ENCODE measurements at regions not wholly inside any gene's neighbourhood (a gene's known extent, or its start where the extent isn't known, plus 50 kb on each side); places are given as distances from the start of the nearest gene placed in this dataset.
"Not testable (repeated sequence)": the region's sequence is repeated elsewhere in the genome, so short reads cannot be mapped to it uniquely, and the experiment has no call there.

DNA sequence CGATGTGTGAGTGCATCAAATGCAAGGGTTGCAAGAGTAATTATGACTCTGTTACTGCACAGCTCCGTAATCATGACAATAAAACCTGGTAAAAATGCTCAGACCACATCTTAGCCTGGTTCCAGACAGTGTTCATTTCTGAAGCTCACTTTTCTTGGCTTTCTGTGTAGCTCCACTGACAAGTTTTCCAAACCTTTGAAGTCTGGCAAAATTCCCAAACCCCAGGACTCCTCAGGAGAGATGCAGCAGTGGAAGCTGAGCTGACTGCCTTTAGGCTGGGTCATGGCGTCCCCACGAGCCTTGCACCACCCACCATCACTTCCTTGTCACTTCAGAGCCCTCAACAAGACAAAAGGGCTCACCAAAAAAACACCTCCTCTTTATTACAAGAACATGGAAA lies 131.6 kb upstream of the TAS2R1 start:
- no peak for ATAC-seq
- no peak for DNase-seq (ENCODE audit: low spot score)

DNA sequence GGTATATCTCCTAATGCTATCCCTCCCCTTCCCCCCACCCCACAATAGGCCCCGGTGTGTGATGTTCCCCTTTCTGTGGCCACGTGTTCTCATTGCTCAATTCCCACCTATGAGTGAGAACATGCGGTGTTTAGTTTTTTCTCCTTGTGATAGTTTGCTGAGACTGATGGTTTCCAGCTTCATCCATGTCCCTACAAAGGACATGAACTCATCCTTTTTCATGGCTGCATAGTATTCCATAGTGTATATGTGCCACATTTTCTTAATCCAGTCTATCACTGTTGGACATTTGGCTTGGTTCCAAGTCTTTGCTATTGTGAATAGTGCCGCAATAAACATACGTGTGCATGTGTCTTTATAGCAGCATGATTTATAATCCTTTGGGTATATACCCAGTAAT lies 122.5 kb upstream of the TAS2R1 start:
- not testable (repeated sequence) for DNase-seq (ENCODE audit: low spot score); ATAC-seq

DNA sequence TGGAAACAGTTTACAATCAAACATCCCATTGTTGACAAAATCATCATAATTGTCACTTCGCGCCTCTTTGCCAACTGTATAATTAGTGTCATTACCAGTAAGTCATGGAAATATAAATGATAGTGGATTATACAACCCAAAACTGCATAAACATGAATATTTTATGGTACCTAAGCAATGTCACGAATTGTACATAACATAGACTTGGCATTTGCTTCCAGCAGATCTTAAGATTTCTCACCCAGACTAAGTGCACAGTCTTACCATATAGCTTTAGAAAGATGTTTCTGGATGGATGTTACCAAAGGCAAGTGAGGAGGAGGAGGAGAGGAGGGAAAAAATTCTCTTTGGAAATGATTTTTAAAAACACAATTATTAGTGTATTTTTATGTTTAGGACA lies 113.4 kb upstream of the TAS2R1 start:
- ATAC-seq (no peak), DNase-seq (ENCODE audit: low spot score) (no peak)

DNA sequence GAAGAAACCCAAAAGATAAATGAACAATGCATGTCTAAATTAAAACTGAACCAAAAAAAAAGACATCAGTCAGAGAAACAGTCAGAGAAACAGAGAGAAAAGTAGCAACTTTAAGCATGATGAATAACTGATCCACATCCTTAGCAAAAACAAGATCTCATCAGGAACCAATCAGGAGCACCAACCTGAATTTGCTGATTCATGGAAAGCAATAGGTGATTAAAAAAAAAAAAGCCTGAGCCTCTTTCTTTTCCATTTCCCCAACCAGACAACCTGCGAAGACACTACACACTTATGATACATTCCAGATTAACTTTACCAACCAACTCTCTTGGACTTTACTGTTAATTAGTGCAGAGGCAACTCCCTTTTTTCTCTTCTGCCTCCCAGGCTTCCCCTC lies 112.7 kb upstream of the TAS2R1 start:
- ATAC-seq = no peak
- no peak for DNase-seq (ENCODE audit: low spot score)

DNA sequence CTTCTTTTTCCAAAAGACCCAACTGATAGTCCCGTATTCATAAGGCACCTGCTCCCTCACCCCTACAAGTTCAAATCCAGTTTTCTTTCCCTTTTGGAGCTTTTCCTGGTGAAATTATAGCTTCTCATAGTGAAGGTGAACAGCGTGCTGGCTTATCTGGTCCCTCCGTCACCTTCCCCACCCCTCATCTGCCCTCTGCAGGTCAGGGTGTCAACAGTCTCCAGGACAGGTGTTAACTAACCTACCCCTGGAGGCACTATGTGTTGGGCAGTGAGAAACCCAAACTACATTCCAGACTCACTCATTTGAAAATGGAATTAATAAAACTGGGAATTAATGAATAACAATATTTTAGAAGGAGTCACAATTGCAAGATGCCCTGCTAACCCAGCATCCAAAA lies 109.0 kb upstream of the TAS2R1 start:
- DNase-seq (ENCODE audit: low spot score) = no peak
- ATAC-seq = no peak

DNA sequence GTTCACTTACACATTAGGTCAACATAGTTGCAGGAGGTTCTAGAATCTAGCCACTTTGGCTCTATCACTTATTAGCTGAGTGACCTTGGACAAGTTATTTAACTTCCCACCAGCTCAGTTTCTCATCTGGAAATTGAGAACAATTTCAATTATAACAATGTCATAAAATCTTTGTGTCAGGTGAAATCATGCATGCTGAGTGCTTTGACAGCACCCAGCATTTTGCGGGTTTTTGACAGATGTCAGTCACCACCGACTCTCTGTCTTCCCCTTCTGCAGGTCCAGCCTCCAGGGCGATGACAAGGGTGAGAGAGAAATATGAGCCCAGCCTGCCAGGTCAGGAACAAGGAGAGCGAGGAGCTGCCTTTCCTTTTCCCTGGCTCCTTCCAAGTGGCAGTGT lies 107.1 kb upstream of the TAS2R1 start:
- no peak for DNase-seq (ENCODE audit: low spot score)
- ATAC-seq = no peak

DNA sequence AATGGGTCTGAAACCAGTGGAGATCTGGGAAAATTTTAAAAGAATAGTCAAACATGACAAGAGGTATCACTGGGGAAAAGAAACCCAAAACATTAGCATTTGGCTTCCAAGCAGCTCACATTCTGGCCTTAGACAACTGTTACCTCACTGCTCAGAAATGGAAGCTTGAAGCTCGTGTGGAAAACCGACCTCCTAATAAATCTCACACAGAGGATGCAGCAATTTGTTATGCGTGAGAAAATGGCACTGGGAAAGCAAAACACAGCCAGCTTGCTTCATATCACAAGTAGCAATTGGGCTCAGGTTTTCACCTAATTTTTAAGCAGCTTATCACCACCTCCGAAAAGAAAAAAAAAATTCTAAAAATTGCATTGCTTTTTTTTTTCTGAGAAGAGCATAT lies 103.3 kb upstream of the TAS2R1 start:
- no peak for DNase-seq (ENCODE audit: low spot score)
- no peak for ATAC-seq

DNA sequence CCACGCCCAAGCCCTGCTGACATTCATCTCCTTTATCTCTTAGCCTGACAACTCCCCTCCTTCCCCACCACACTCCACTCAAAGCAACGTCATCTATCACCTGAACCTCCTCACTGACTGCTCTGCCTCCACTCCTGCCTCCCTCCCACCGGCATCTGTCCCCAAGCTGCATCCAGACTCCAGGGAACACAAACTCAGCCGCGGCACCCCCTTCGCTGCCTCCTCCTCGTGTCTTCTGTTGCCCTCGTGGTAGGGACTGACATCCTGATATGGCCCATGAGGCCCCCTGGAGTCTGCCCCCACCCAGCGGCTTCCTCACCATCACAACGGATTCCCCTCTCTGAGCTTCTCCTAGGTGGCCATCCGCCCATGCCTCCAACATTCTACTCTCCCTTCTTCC lies 101.0 kb upstream of the TAS2R1 start:
- DNase-seq (ENCODE audit: low spot score) = no peak
- ATAC-seq = no peak

DNA sequence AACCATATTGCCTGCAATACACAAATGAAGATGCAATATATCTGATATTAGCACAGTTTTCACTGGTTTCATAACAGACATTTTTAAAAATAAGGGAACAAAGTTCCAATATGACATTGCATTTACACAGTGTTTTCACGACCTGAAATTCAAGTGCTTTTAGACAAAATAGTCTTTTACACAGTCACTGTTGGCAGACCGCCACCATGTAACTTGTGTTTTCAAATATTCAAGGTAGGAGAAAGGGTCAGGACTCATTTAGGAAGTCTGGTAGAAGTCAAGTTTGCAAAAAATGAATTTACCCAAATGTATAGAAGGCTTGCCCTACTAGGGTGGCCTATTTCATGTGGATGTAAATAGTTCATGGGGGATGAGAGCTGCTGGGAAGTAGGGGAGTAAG lies 98.1 kb upstream of the TAS2R1 start:
- DNase-seq (ENCODE audit: low spot score) = no peak
- ATAC-seq = no peak

DNA sequence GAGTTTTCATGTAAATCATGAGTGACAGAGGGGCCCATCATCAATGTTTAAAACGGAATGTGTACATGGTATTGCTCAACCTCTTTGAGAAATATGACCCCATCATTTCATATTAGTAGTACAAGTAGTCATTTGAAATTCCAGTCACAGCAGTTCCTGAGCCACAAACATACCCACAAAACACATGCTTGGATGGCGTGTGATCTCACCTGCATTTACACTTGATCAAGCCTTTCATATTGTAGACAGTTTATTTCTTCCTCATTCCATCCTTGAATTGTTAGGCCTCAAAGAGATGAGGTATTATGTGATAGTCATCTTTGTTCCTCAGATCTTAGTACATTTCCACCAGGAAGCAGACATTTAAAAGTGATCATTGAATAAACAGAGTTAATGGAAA lies 96.8 kb upstream of the TAS2R1 start:
- ATAC-seq (no peak), DNase-seq (ENCODE audit: low spot score) (no peak)

DNA sequence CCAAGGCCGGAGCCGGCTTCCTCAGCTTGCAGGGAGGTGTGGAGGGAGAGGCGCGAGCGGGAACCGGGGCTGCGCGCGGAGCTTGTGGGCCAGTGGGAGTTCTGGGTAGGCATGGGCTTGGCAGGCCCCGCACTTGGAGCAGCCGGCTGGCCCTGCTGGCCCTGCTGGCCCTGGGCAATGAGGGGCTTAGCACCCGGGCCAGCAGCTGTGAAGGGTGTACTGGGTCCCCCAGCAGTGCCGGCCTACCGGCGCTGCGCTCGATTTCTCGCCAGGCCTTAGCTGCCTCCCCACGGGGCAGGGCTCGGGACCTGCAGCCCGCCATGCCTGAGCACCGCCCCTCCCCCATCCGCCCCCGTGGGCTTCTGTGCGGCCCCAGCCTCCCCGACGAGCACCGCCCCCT lies 95.1 kb upstream of the TAS2R1 start:
- DNase-seq (ENCODE audit: low spot score); ATAC-seq: not testable (repeated sequence)

DNA sequence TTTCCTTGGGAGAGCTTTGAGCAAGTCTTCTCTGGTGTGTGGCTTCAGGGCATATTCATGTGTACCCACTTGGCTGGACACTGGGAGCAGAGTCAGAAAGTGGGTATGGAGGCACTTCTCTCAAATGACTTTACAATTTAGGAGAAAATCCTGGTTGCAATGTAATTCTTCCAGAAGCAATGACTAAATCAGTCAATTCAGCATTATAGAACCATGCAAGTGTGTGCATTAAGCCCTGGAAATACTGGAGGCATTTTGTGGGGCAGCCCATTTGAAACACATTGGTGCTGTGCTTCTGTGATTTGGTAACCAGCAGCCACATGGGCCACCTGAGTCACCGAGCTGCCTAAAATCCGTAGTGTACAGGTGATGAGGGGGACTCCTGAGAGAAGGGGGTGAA lies 94.6 kb upstream of the TAS2R1 start:
- no peak for DNase-seq (ENCODE audit: low spot score)

DNA sequence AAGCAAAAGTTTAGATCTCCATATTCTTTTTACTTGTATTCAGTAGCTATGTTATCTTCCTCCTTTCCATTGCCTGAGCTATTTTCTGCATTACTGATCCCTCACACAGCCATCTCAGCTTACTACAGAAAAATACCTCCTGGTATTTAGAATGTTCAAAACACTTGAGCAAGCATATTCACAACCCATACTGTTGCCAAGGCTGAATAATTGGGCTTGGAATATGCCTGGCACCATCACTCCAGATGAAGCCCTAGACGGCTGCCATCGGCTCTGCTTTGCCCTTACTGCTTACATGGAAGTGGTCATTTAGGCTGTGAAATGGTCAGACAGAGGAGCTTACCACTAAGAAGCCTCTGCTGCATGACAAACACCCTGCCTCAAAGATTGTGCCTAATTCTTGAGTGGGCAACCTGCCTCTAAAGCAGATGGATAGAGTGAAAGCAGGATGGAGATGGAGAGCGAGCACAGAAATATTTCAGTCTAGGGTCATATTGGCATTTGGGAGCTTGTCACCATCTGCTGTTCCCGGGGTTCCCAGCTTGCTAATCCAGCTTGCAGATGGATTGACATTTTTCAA lies 92.5 kb upstream of the TAS2R1 start:
- no peak for ATAC-seq
- no peak for DNase-seq (ENCODE audit: low spot score)

More for the DNA sequence above, 94.6 kb upstream of the TAS2R1 start:
- no peak for ATAC-seq

DNA sequence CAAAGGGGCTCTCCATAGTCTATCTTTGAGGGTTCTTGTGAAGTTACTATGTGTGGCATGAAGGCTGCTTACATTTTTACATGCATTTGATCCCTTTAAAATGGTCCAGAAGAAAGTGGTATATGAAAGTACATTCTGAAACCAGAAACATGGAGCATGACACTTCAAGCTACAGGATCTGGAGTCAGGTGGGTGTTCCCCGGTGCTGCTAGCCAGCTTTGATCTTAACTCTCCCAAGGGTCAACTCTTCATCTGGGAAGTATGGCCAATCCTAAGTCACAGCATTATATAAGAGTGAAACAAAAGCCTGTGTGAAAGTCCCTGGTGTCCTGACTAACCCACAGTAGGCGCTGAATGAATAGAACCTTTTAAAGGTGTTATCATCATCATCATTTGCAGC lies 91.0 kb upstream of the TAS2R1 start:
- no peak for DNase-seq (ENCODE audit: low spot score)
- no peak for ATAC-seq

DNA sequence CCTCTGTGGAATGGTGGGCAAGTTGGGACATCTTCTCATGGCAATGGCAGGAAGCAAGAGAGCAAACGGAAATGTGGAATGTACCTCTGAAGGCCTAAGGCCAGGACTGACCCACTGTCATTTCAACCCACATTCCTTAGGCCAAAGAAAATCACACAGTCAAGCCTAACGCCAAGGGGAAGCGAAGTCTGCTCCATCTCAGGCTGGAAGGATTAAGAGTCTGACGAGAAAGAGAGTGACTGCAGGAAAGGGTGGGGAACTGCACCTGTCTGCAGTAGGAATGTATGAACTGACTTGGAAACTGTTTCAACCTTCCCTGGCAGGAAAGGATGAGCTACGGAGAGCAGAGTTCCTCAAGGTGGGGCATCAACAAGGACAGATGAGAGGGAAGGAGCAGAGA lies 90.2 kb upstream of the TAS2R1 start:
- no peak for ATAC-seq
- DNase-seq (ENCODE audit: low spot score) = no peak

DNA sequence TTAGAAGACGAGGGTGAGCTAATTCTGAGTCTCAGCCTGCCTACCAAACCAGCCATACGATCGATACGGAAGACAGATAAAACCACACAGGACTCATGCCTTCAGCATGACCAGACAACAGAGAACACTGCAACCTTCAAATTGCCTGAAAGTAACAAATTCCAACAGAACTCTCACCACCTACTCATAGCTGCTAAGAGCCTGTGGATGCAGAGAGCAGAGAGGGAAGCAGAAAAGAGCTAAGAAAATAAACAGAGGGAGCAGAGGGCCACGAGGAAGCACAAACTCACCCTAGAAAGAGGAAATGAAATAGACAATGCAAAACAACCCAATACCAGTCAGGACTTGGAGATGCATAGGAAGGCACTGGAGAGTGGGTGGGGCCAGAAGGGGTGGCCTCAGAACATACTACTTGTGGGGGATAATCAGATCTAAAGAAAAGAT lies 86.7 kb upstream of the TAS2R1 start:
- DNase-seq (ENCODE audit: low spot score) = no peak
- ATAC-seq = no peak

DNA sequence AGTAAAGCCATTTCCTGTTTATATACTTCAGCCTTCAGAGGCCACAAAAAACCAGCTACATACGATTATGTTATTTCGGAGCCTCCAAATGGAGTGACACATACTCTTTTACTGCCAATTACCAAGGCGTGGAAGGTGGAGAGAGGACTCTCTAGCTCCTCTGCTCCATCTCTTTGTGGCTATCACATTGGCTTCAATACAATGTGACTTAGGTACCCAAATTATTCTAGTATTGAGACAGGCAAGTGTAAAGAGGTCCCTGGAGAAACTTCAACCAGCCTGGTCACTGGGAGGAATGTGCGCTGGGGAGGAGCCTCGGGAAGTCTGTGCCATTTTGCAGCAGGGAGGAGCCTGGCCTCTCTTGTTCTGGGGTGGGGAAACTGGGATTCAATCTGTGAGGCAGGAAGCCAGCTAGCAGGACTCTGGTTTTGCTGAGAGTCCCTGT lies 85.8 kb upstream of the TAS2R1 start:
- DNase-seq (ENCODE audit: low spot score) = no peak
- no peak for ATAC-seq

DNA sequence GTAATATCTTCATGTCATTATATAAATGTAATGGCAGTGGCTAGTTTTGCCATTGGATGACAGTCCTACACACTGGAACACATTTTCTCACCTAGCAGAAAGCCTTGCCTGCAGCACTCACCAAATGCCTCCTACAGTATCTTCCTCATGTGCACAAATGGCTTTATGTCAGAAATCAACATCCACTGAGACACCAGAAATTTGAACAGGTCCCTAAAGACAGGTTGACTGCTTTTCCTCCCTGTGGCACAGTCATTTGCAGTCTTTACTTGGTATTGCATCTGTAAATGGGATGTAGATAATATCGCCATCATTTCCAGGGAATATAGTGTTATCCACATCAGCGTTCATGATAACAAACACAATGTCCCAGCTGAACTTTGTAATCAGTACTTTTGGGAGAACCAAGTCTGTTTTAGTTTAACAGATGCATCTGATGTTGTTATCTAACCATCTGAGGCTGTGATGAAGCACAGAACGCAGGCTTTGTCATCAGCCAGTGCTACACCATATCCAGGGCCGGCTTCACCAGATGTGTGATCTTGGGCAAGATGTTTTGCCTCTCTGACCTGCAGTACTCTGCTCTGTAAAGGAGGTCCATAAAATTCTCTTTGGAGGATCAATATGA lies 83.9 kb upstream of the TAS2R1 start:
- ATAC-seq (no peak), DNase-seq (ENCODE audit: low spot score) (no peak)

DNA sequence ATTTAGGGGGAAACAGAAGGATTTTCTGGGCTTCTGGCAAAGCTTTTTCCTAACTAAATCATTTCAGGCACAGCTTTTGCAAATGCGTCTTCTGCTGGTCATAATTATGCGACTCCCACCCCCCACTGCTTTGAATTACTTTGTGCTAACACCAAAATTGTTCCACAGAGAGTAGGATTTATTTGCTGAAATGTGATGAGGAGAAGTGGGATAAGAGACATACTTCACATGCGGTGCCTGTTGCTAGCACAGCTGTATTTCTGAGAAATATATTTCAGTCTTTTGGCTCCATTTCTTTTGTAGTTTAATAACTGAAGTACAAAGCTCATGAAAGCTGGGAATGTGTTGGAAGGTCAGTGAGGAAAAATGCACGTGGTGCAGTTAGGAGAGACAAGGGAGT lies 83.2 kb upstream of the TAS2R1 start:
- DNase-seq (ENCODE audit: low spot score) (no peak), ATAC-seq (no peak)

DNA sequence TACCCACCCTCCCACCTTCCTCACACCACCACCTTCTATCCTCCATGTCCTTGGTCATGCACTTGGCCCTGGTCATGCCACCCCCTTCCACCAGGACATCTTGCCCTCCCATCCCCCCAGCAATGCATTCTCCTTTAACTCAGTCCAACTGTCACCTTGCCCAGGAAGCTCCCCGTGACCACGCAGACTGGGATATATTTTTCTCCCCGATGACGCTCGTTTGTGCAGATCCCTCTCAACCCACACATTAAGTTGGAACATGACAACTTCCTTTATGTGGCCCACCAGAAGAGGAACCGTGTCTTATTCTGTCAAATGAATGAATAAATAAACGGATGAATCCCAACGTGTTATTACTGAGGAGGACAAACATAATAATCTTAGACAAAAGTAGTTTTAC lies 82.8 kb upstream of the TAS2R1 start:
- no peak for ATAC-seq
- DNase-seq (ENCODE audit: low spot score) = no peak

DNA sequence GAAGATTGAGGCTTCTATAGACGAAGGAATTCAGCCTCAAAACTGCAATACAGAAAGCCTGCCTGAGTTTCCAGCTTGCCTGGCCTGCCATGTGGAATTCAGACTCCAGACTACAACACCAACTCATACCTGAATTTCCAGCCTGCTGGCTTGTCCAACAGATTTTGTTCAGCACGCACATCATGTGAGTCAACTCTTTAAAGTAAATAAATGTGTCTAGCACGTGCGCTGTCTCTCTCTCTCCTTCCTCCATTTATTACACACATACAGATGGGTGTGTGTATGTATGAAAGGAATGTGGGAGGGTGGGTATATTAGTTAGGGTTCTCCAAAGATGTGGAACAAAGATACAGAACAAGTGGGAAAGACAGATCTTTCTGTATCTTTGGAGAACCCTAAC lies 82.4 kb upstream of the TAS2R1 start:
- ATAC-seq (no peak), DNase-seq (ENCODE audit: low spot score) (no peak)

DNA sequence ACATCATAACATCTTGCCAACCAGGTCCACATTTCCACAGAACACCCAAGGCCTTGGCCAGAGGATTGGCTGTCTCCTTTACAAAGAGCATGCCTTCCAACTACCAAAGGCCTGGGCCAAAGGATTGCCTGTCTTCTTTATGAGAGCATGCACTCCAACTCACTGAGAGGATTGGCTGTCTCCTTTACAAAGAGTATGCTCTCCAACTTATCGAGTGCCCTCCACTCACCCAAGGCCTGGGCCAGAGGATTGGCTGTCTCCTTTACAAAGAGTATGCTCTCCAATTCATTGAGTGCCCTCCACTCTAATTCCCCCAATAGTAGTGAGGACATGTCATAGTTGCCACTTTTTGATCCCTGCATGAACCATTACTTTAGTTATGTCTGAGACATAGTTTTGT lies 79.9 kb upstream of the TAS2R1 start:
- ATAC-seq = no peak

More for the DNA sequence above, 79.9 kb upstream of the TAS2R1 start:
- DNase-seq (ENCODE audit: low spot score) = no peak
